Body of pancreas (tissue), 4 donors: ENCODE measurements at regions not wholly inside any gene's neighbourhood (a gene's known extent, or its start where the extent isn't known, plus 50 kb on each side); places are given as distances from the start of the nearest gene placed in this dataset.
"Not testable (repeated sequence)": the region's sequence is repeated elsewhere in the genome, so short reads cannot be mapped to it uniquely, and the experiment has no call there.

Experiments used
- CTCF ChIP-seq, 7 experiments: fragments of 450-650 bp in 4 of 7; fragments of 200-600 bp in 3 of 7; sonication (generic) in 3 of 7; IDR thresholded peaks; one replicate each; pipeline ENCODE4 v1.5.1; 2016 to 2019; ENCODE audit warnings: antibody characterized with exemption in 7 of 7
- POLR2A ChIP-seq, 3 donors: fragments of 450-650 bp; IDR thresholded peaks; one replicate each; pipeline ENCODE4 v1.6.1; 2016; ENCODE audit warnings: antibody characterized with exemption in 3 of 3, mild to moderate bottlenecking in 2 of 3

GRCh38 chr2:111454404-111454803, 333.7 kb downstream of the BCL2L11 start:
- peak in 1 of 7 experiments; percentile 13 for TF ChIP-seq CTCF (IDR thresholded peaks at IDR 0.05)
- TF ChIP-seq POLR2A (IDR thresholded peaks at IDR 0.05): not testable (repeated sequence)
